ENCODE measurements at regions not wholly inside any gene's neighbourhood (a gene's known extent, or its start where the extent isn't known, plus 50 kb on each side); places are given as distances from the start of the nearest gene placed in this dataset.

DNA sequence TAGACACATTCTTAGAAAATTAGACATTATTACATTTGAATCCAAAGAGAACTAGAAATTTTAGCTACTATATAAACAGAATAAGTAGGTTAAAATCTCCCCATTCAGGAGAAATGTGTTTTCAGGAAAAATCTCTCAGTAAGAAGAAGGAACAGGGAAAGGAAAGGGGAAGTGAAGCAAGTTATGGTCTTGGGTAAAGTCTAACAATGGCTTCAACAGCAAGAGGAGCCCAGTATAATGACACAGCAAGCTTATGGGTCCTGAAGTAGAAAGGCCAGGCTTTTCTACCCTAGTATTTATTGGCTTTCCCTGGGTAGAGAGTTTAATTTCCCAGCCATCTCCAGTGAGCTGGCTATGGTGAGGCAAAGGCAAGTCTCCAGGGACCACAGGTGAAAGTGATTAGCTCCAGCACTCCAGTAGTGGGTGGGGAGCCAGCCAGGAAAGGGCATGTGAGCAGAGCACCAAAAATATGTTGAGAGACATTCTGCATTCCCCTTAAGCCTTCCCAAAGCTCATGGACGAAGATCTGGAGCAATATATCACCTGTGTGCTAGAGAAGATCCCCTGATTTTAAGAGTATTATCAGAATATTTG is 981.7 kb downstream of the NR2F1-AS1 start:
- TF ChIP-seq, protein P1, sequence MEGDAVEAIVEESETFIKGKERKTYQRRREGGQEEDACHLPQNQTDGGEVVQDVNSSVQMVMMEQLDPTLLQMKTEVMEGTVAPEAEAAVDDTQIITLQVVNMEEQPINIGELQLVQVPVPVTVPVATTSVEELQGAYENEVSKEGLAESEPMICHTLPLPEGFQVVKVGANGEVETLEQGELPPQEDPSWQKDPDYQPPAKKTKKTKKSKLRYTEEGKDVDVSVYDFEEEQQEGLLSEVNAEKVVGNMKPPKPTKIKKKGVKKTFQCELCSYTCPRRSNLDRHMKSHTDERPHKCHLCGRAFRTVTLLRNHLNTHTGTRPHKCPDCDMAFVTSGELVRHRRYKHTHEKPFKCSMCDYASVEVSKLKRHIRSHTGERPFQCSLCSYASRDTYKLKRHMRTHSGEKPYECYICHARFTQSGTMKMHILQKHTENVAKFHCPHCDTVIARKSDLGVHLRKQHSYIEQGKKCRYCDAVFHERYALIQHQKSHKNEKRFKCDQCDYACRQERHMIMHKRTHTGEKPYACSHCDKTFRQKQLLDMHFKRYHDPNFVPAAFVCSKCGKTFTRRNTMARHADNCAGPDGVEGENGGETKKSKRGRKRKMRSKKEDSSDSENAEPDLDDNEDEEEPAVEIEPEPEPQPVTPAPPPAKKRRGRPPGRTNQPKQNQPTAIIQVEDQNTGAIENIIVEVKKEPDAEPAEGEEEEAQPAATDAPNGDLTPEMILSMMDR (IDR thresholded peaks at IDR 0.05 in 8 of 11, conservative IDR thresholded peaks at IDR 0.05 in 3 of 11), result no peak
- TF ChIP-seq POLR2AphosphoS5 (IDR thresholded peaks at IDR 0.05), result no peak

Data from spleen (tissue), 7 donors.